ENCODE measurements at regions not wholly inside any gene's neighbourhood (a gene's known extent, or its start where the extent isn't known, plus 50 kb on each side); places are given as distances from the start of the nearest gene placed in this dataset.

- TF ChIP-seq CTCF (IDR thresholded peaks at IDR 0.05; ENCODE audit: insufficient read depth, low read depth, low read length) (no peak), EZH2 (IDR thresholded peaks at IDR 0.05; ENCODE audit: insufficient read depth, low read length) (no peak)
- no peaks in the 10 kb centered on the region for H3K27me3 ChIP-seq (ENCODE audit: insufficient read depth, low read length)
- no peak overlapping the region for H3K9ac ChIP-seq (ENCODE audit: low read length)
- H3K9me3 ChIP-seq (ENCODE audit: insufficient read depth, low read depth, low read length), result no peaks in the 10 kb centered on the region
- H3K27ac ChIP-seq (ENCODE audit: low read depth, low read length), result no peak overlapping the region
- no peaks in the 10 kb centered on the region for H3K36me3 Mint-ChIP-seq (ENCODE audit: low read depth, unreplicated experiment)
- no peaks in the 10 kb centered on the region for H3K36me3 ChIP-seq (ENCODE audit: insufficient read depth, low read length)
- H3K27me3 Mint-ChIP-seq (ENCODE audit: low read depth, unreplicated experiment), result peaks cover 22% of the 10 kb centered on the region
- no peaks in the 10 kb centered on the region for H3K9me3 Mint-ChIP-seq (ENCODE audit: unreplicated experiment)
- no peak overlapping the region for H3K4me3 ChIP-seq (ENCODE audit: insufficient read depth, low read depth, low read length)
- DNase-seq (ENCODE audit: low read depth) (no peak), FAIRE-seq (no peak)
- H3K4me2 ChIP-seq (ENCODE audit: low read length), result no peak overlapping the region
- H4K20me1 ChIP-seq (ENCODE audit: insufficient read depth, low read length), result no peaks in the 10 kb centered on the region
- H3K4me3 Mint-ChIP-seq (ENCODE audit: unreplicated experiment), result no peak overlapping the region
- no peaks in the 10 kb centered on the region for H3K79me2 ChIP-seq (ENCODE audit: insufficient read depth, low read length)
- H3K4me1 ChIP-seq (ENCODE audit: insufficient read depth, low read length), result no peaks in the 10 kb centered on the region
- no peak overlapping the region for H3K27ac Mint-ChIP-seq (ENCODE audit: unreplicated experiment)
- H2AFZ ChIP-seq (ENCODE audit: low read depth, low read length), result no peak overlapping the region
- H3K4me1 Mint-ChIP-seq (ENCODE audit: low read depth, unreplicated experiment), result no peaks in the 10 kb centered on the region
These were observed 291.8 kb downstream of the ICOS start for GRCh38 chr2:204228169-204228886.

- no peaks in the 10 kb centered on the region for H3K36me3 ChIP-seq (ENCODE audit: insufficient read depth, low read length)
- H3K79me2 ChIP-seq (ENCODE audit: insufficient read depth, low read length), result no peaks in the 10 kb centered on the region
- H3K9me3 ChIP-seq (ENCODE audit: insufficient read depth, low read depth, low read length), result no peaks in the 10 kb centered on the region
- Mint-ChIP-seq H3K4me1 (ENCODE audit: low read depth, unreplicated experiment) (no peaks in the 10 kb centered on the region), H3K36me3 (ENCODE audit: low read depth, unreplicated experiment) (no peaks in the 10 kb centered on the region), H3K27me3 (ENCODE audit: low read depth, unreplicated experiment) (peaks cover 15% of the 10 kb centered on the region), H3K27ac (ENCODE audit: unreplicated experiment) (no peak overlapping the region), H3K9me3 (ENCODE audit: unreplicated experiment) (peaks cover 7% of the 10 kb centered on the region), H3K4me3 (ENCODE audit: unreplicated experiment) (no peak overlapping the region)
- TF ChIP-seq CTCF (IDR thresholded peaks at IDR 0.05; ENCODE audit: insufficient read depth, low read depth, low read length) (no peak), EZH2 (IDR thresholded peaks at IDR 0.05; ENCODE audit: insufficient read depth, low read length) (no peak)
- H3K9ac ChIP-seq (ENCODE audit: low read length), result no peak overlapping the region
- no peak overlapping the region for H3K4me2 ChIP-seq (ENCODE audit: low read length)
- no peak overlapping the region for H3K27ac ChIP-seq (ENCODE audit: low read depth, low read length)
- no peak for FAIRE-seq
- H3K4me3 ChIP-seq (ENCODE audit: insufficient read depth, low read depth, low read length), result no peak overlapping the region
- no peak for DNase-seq (ENCODE audit: low read depth)
- H4K20me1 ChIP-seq (ENCODE audit: insufficient read depth, low read length), result no peaks in the 10 kb centered on the region
- no peaks in the 10 kb centered on the region for H3K4me1 ChIP-seq (ENCODE audit: insufficient read depth, low read length)
- no peaks in the 10 kb centered on the region for H3K27me3 ChIP-seq (ENCODE audit: insufficient read depth, low read length)
- H2AFZ ChIP-seq (ENCODE audit: low read depth, low read length), result no peak overlapping the region
These were observed 297.7 kb downstream of the ICOS start for GRCh38 chr2:204234248-204234647.

- Histone ChIP-seq H3K27ac (ENCODE audit: low read depth, low read length) (no peak overlapping the region), H3K79me2 (ENCODE audit: insufficient read depth, low read length) (no peaks in the 10 kb centered on the region), H3K9me3 (ENCODE audit: insufficient read depth, low read depth, low read length) (no peaks in the 10 kb centered on the region), H3K4me2 (ENCODE audit: low read length) (no peak overlapping the region), H3K4me1 (ENCODE audit: insufficient read depth, low read length) (no peaks in the 10 kb centered on the region), H3K4me3 (ENCODE audit: insufficient read depth, low read depth, low read length) (no peak overlapping the region), H3K9ac (ENCODE audit: low read length) (no peak overlapping the region), H4K20me1 (ENCODE audit: insufficient read depth, low read length) (no peaks in the 10 kb centered on the region), H3K27me3 (ENCODE audit: insufficient read depth, low read length) (peaks cover 1% of the 10 kb centered on the region), H2AFZ (ENCODE audit: low read depth, low read length) (no peak overlapping the region), H3K36me3 (ENCODE audit: insufficient read depth, low read length) (no peaks in the 10 kb centered on the region)
- no peaks in the 10 kb centered on the region for H3K36me3 Mint-ChIP-seq (ENCODE audit: low read depth, unreplicated experiment)
- TF ChIP-seq EZH2 (IDR thresholded peaks at IDR 0.05; ENCODE audit: insufficient read depth, low read length), result no peak
- no peak for TF ChIP-seq CTCF (IDR thresholded peaks at IDR 0.05; ENCODE audit: insufficient read depth, low read depth, low read length)
- peaks cover 7% of the 10 kb centered on the region for H3K9me3 Mint-ChIP-seq (ENCODE audit: unreplicated experiment)
- FAIRE-seq (no peak), DNase-seq (ENCODE audit: low read depth) (peak; percentile 53)
- no peak overlapping the region for H3K27ac Mint-ChIP-seq (ENCODE audit: unreplicated experiment)
- no peak overlapping the region for H3K4me3 Mint-ChIP-seq (ENCODE audit: unreplicated experiment)
- no peaks in the 10 kb centered on the region for H3K4me1 Mint-ChIP-seq (ENCODE audit: low read depth, unreplicated experiment)
- peaks cover 15% of the 10 kb centered on the region for H3K27me3 Mint-ChIP-seq (ENCODE audit: low read depth, unreplicated experiment)
These were observed 298.3 kb downstream of the ICOS start for GRCh38 chr2:204234879-204235278.
